ENCODE measurements at regions not wholly inside any gene's neighbourhood (a gene's known extent, or its start where the extent isn't known, plus 50 kb on each side); places are given as distances from the start of the nearest gene placed in this dataset.

GRCh38 chr10:78433076-78433595, 399.5 kb downstream of the RPS24 start:
- Histone ChIP-seq H3K27me3 (no peaks in the 10 kb centered on the region), H3K36me3 (no peaks in the 10 kb centered on the region), H3K4me3 (ENCODE audit: low read depth, low read length) (no peak overlapping the region), H3K4me1 (peaks cover 37% of the 10 kb centered on the region), H3K9me3 (no peaks in the 10 kb centered on the region)
- DNase-seq: no peak
- TF ChIP-seq CTCF (IDR thresholded peaks at IDR 0.05; ENCODE audit: low read depth, low read length): no peak

GRCh38 chr10:78433766-78434535, 400.3 kb downstream of the RPS24 start:
- no peak for TF ChIP-seq CTCF (IDR thresholded peaks at IDR 0.05; ENCODE audit: low read depth, low read length)
- Histone ChIP-seq H3K9me3 (no peaks in the 10 kb centered on the region), H3K4me1 (peaks cover 37% of the 10 kb centered on the region), H3K4me3 (ENCODE audit: low read depth, low read length) (peak overlapping the region; percentile 12), H3K27me3 (no peaks in the 10 kb centered on the region), H3K36me3 (no peaks in the 10 kb centered on the region)
- DNase-seq: peak; percentile 84

GRCh38 chr10:78434886-78435285, 401.2 kb downstream of the RPS24 start:
- Histone ChIP-seq H3K4me3 (ENCODE audit: low read depth, low read length) (no peak overlapping the region), H3K4me1 (peaks cover 37% of the 10 kb centered on the region), H3K9me3 (no peaks in the 10 kb centered on the region), H3K27me3 (no peaks in the 10 kb centered on the region), H3K36me3 (no peaks in the 10 kb centered on the region)
- TF ChIP-seq CTCF (IDR thresholded peaks at IDR 0.05; ENCODE audit: low read depth, low read length): no peak
- no peak for DNase-seq

- H3K36me3 ChIP-seq: no peaks in the 10 kb centered on the region
- H3K4me3 ChIP-seq (ENCODE audit: low read depth, low read length): no peak overlapping the region
- no peak for DNase-seq
- H3K4me1 ChIP-seq: peaks cover 37% of the 10 kb centered on the region
- no peaks in the 10 kb centered on the region for H3K27me3 ChIP-seq
- H3K9me3 ChIP-seq: no peaks in the 10 kb centered on the region
- no peak for TF ChIP-seq CTCF (IDR thresholded peaks at IDR 0.05; ENCODE audit: low read depth, low read length)
These were observed 402.0 kb downstream of the RPS24 start for GRCh38 chr10:78435484-78436221.

- no peak for DNase-seq
- Histone ChIP-seq H3K4me1 (peaks cover 37% of the 10 kb centered on the region), H3K27me3 (no peaks in the 10 kb centered on the region), H3K36me3 (no peaks in the 10 kb centered on the region), H3K9me3 (no peaks in the 10 kb centered on the region), H3K4me3 (ENCODE audit: low read depth, low read length) (no peak overlapping the region)
- TF ChIP-seq CTCF (IDR thresholded peaks at IDR 0.05; ENCODE audit: low read depth, low read length): no peak
These were observed 402.5 kb downstream of the RPS24 start for GRCh38 chr10:78436222-78436573.
